Upper lobe of left lung (tissue), 6 donors: ENCODE measurements at regions not wholly inside any gene's neighbourhood (a gene's known extent, or its start where the extent isn't known, plus 50 kb on each side); places are given as distances from the start of the nearest gene placed in this dataset.

ENCODE experiments used
- ATAC-seq, 2 donors: fragments of 200-7000 bp; cut with Tn5 transposase; one replicate each; pipeline ENCODE4 v1.9.1; 2022; ENCODE audit warnings: mild to moderate bottlenecking in 2 of 2, moderate library complexity in 2 of 2; ENCODE audit not compliant: low FRiP score in 2 of 2
- DNase-seq, 2 donors: peaks; one replicate each; pipeline ENCODE4 v3.0.0-alpha.2; 2019 to 2020
- H3K27ac ChIP-seq, 4 donors: fragments of 200-600 bp; sonication (generic); one replicate each; pipeline ENCODE4 v1.5.1; 2016 to 2019
- H3K27me3 ChIP-seq, 4 donors: fragments of 200-600 bp; sonication (generic); one replicate each; pipeline ENCODE4 v1.5.1; 2017 to 2019
- H3K36me3 ChIP-seq, 4 donors: fragments of 200-600 bp; sonication (generic); one replicate each; pipeline ENCODE4 v1.5.1; 2016 to 2019
- H3K4me1 ChIP-seq, 4 donors: fragments of 200-600 bp; sonication (generic); one replicate each; pipeline ENCODE4 v1.5.1; 2018 to 2019
- H3K4me3 ChIP-seq, 4 donors: fragments of 200-600 bp; sonication (generic); one replicate each; pipeline ENCODE4 v1.5.1; 2017 to 2019; ENCODE audit warnings: mild to moderate bottlenecking in 2 of 4, moderate library complexity in 1 of 4
- H3K9me3 ChIP-seq, 4 donors: fragments of 200-600 bp; sonication (generic); one replicate each; pipeline ENCODE4 v1.5.1; 2018 to 2019
- EP300 ChIP-seq, 4 donors: sonication (generic); formaldehyde crosslinking; IDR thresholded peaks; one replicate each; pipeline ENCODE4 v1.5.1; 2017; ENCODE audit warnings: antibody characterized with exemption in 4 of 4, control low read depth in 2 of 4
- POLR2A ChIP-seq, 4 donors: fragments of 450-650 bp; IDR thresholded peaks; one replicate each; pipeline ENCODE4 v1.5.1; 2016 to 2017; ENCODE audit warnings: antibody characterized with exemption in 4 of 4, mild to moderate bottlenecking in 2 of 4
- POLR2AphosphoS5 ChIP-seq, 2 donors: sonication (generic); formaldehyde crosslinking; IDR thresholded peaks; one replicate each; pipeline ENCODE4 v1.5.1; 2017; ENCODE audit warnings: antibody characterized with exemption in 2 of 2
- WGBS, 2 donors: methylation state at CpG; one replicate each; pipeline ENCODE4 v1.1.5; 2017 to 2018; 5-methylcytosine and 5-hydroxymethylcytosine counted together
- TF ChIP-seq, protein P1 (sequence below), 6 experiments: fragments of 450-650 bp in 4 of 6; fragments of 200-600 bp in 2 of 6; sonication (generic) in 2 of 6; IDR thresholded peaks; one replicate each; pipeline ENCODE4 v1.5.1; 2016 to 2019; ENCODE audit warnings: antibody characterized with exemption in 6 of 6
- donor health status: DM: no; HTN: no; CAD: no; lungs with moderate emphysema.
- donor health status: DM: no; HTN: yes; CAD: no; lungs with severe emphysema.

DNA sequence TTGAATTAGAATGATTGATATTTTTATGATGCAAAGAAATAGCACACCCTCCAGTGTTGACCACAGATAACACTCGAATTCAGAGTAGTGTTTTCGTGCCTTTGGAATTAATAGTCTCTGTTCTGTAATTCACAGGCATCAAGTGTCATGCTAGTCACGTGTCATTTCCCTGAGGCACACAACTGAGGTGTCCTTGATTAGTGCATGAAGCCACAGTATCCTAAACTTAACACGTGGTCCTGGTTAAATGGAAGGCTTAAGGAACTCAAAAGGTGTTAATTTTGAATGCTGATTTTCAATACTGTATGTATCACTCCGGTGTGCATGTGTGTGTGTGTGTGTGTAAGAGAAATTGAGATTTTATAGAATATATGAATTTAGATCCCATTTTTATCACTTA, 625.6 kb downstream of the TMEM114 start:
- WGBS, 2 donors: 57 to 59% methylated on average over 5 of the region's 5 CpGs
- ATAC-seq: no peak
- Histone ChIP-seq H3K9me3 (no peaks in the 10 kb centered on the region), H3K27me3 (no peaks in the 10 kb centered on the region), H3K27ac (no peak overlapping the region), H3K36me3 (no peaks in the 10 kb centered on the region), H3K4me3 (no peak overlapping the region), H3K4me1 (no peaks in the 10 kb centered on the region)
- DNase-seq: no peak
- TF ChIP-seq EP300 (IDR thresholded peaks at IDR 0.05) (no peak), POLR2A (IDR thresholded peaks at IDR 0.05) (no peak), POLR2AphosphoS5 (IDR thresholded peaks at IDR 0.05) (no peak)
- TF ChIP-seq, protein P1, sequence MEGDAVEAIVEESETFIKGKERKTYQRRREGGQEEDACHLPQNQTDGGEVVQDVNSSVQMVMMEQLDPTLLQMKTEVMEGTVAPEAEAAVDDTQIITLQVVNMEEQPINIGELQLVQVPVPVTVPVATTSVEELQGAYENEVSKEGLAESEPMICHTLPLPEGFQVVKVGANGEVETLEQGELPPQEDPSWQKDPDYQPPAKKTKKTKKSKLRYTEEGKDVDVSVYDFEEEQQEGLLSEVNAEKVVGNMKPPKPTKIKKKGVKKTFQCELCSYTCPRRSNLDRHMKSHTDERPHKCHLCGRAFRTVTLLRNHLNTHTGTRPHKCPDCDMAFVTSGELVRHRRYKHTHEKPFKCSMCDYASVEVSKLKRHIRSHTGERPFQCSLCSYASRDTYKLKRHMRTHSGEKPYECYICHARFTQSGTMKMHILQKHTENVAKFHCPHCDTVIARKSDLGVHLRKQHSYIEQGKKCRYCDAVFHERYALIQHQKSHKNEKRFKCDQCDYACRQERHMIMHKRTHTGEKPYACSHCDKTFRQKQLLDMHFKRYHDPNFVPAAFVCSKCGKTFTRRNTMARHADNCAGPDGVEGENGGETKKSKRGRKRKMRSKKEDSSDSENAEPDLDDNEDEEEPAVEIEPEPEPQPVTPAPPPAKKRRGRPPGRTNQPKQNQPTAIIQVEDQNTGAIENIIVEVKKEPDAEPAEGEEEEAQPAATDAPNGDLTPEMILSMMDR (IDR thresholded peaks at IDR 0.05): no peak

DNA sequence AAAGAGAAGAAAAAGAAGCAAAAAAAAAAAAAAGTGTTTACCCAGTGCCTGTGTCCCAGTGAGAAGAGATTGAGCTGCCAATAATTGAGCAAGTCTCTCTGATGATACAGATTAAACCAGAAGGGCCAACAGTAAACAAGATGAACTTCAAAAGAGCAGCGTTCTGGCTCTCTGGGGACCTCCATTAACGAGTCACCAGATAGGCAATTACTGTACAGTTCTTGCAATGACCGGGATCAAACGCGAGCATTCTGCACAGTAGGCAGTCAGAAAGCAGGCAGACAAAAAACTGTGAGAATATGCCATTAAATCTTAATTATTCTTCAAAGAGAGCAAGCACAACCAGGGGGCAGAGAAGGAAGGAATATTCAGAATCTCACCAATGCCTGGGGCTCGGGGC, 626.1 kb downstream of the TMEM114 start:
- ATAC-seq: no peak
- H3K4me1 ChIP-seq: no peaks in the 10 kb centered on the region
- H3K9me3 ChIP-seq: no peaks in the 10 kb centered on the region
- no peaks in the 10 kb centered on the region for H3K36me3 ChIP-seq
- no peak for DNase-seq
- no peak overlapping the region for H3K4me3 ChIP-seq
- H3K27me3 ChIP-seq: no peaks in the 10 kb centered on the region
- WGBS, 2 donors: 57 to 64% methylated on average over 6 of the region's 6 CpGs
- TF ChIP-seq POLR2A (IDR thresholded peaks at IDR 0.05) (no peak), POLR2AphosphoS5 (IDR thresholded peaks at IDR 0.05) (no peak), EP300 (IDR thresholded peaks at IDR 0.05) (no peak)
- TF ChIP-seq, protein P1 (IDR thresholded peaks at IDR 0.05): no peak
- no peak overlapping the region for H3K27ac ChIP-seq

DNA sequence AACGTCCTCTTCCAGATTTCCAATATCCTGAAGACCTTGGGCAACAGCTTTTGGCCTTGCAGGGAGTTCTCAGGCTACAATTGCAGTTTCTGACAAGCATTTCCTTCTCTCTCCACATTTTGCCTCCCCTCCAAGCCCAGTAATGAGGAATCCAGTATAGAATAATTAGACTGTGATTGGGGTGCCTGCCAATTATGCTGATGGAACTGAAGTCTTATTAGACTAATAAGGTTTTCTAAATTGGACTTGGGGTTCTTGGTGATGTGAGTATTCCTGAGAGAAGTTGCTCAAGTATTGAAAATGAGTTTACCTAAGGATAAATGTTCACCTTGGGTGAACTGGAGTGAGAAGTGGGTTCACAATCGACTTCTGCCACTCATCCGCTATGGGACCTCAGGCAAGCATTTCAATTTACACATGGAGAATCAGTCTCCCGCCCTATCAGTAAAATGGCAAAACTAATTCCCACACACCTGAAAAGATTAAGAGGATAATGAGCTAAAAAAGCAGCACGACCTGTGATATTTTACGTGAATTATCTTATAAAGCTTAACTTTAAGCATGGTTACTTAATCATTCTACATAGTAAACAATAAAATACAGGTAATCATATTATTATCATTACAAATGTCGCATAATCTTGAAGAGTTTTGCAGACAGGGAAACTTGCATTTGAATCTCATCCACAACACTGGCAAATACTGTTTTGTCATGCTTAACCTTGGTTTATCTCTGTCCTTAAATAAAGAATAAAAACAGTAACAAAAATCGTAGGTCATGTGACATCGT, 628.0 kb downstream of the TMEM114 start:
- H3K9me3 ChIP-seq: no peaks in the 10 kb centered on the region
- TF ChIP-seq POLR2AphosphoS5 (IDR thresholded peaks at IDR 0.05): no peak
- TF ChIP-seq, protein P1 (IDR thresholded peaks at IDR 0.05): no peak
- no peak for TF ChIP-seq POLR2A (IDR thresholded peaks at IDR 0.05)
- TF ChIP-seq EP300 (IDR thresholded peaks at IDR 0.05): no peak
- H3K36me3 ChIP-seq: no peaks in the 10 kb centered on the region
- WGBS, 2 donors: 80 to 82% methylated on average over 9 of the region's 9 CpGs
- DNase-seq: no peak
- H3K27ac ChIP-seq: no peak overlapping the region
- H3K4me3 ChIP-seq: no peak overlapping the region
- no peaks in the 10 kb centered on the region for H3K27me3 ChIP-seq
- no peak for ATAC-seq
- H3K4me1 ChIP-seq: no peaks in the 10 kb centered on the region

DNA sequence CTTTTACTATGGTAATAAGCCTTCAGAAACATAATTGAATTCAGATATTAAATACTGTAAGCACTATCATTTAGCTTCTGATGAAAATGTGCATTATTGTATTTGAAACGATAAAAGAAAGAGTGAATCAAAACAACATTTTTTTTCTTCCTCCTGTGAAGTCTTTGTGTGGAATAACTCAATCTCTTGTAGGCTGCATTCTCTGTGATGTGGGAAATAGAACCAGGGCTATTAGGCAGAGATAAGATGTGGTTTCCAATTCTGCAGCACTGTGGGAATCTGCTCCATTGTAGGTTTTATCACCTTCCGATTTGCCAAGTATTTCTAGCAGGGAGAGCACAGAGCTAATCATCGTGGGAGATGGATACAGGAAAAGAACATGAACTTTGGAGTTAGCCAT, 624.5 kb downstream of the RBFOX1 start:
- ATAC-seq: no peak

More for the DNA sequence above, 624.5 kb downstream of the RBFOX1 start:
- Histone ChIP-seq H3K27ac (no peak overlapping the region), H3K4me3 (no peak overlapping the region), H3K27me3 (no peaks in the 10 kb centered on the region), H3K9me3 (no peaks in the 10 kb centered on the region), H3K36me3 (no peaks in the 10 kb centered on the region), H3K4me1 (no peaks in the 10 kb centered on the region)
- 80 to 84% methylated on average over 3 of the region's 3 CpGs for WGBS, 2 donors
- DNase-seq: no peak
- TF ChIP-seq POLR2A (IDR thresholded peaks at IDR 0.05): no peak
- TF ChIP-seq, protein P1 (IDR thresholded peaks at IDR 0.05): no peak
